A549 (cell line): ENCODE measurements at regions not wholly inside any gene's neighbourhood (a gene's known extent, or its start where the extent isn't known, plus 50 kb on each side); places are given as distances from the start of the nearest gene placed in this dataset.

ENCODE experiments used
- JUN ChIP-seq, 2 experiments: fragments of >200 bp; sonication (Bioruptor Twin); formaldehyde crosslinking; IDR thresholded peaks; 2 replicates in 1 of 2; 3 replicates in 1 of 2; pipeline ENCODE4 v1.6.1; 2016 to 2017
- JUNB ChIP-seq: fragments of >200 bp; sonication (Bioruptor Twin); formaldehyde crosslinking; IDR thresholded peaks from 2 replicates; pipeline ENCODE4 v1.6.1; 2016
- MAZ ChIP-seq: fragments of 150-350 bp; IDR thresholded peaks from 2 replicates; pipeline ENCODE4 v1.6.1; 2014; ENCODE audit warnings: antibody characterized with exemption, low read depth, low read length, borderline replicate concordance
- POLR2A ChIP-seq: IDR thresholded peaks from 2 replicates; pipeline ENCODE4 v1.6.1; 2012; ENCODE audit warnings: mild to moderate bottlenecking, low read length
- RNF2 ChIP-seq: fragments of 200-600 bp; sonication (generic); IDR thresholded peaks from 2 replicates; pipeline ENCODE4 v1.6.1; 2016; ENCODE audit warnings: low read depth, mild to moderate bottlenecking, antibody characterized with exemption, moderate library complexity, borderline replicate concordance
- SMC3 ChIP-seq: fragments of >200 bp; sonication (Bioruptor Twin); formaldehyde crosslinking; IDR thresholded peaks from 3 replicates; pipeline ENCODE4 v1.6.1; 2018; ENCODE audit warnings: inconsistent platforms
- TF ChIP-seq, protein P1 (sequence below): fragments of >200 bp; sonication (Bioruptor Twin); formaldehyde crosslinking; IDR thresholded peaks from 3 replicates; pipeline ENCODE4 v1.5.1; 2016
- TF ChIP-seq, protein P2 (sequence below): fragments of 200-600 bp; sonication (generic); IDR thresholded peaks from 2 replicates; pipeline ENCODE4 v1.6.1; 2016; ENCODE audit warnings: antibody characterized with exemption, mild to moderate bottlenecking, moderate library complexity

DNA sequence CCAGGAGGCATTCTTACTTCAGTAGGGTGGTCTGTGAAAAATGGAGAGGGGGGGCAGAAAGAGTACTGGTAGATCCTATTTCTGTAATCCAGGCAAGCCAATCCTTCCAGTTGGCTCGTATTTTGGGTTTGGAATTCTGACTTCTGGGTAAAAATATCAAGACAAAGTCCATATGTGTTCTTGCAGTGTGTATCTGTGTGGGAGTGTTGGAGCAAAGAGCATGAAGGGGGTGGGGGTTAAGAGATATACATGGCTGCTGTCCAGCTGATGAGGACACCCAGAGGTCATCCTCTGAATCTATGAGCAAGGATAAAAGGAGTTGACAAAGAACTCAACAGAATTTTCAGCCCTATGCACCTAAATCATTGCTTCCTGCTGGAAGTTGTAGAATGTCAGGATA lies 375.8 kb upstream of the PIK3C3 start:
- TF ChIP-seq RNF2 = no peak
- TF ChIP-seq JUN (IDR thresholded peaks at IDR 0.05) = no peak
- no peak for TF ChIP-seq MAZ
- no peak for TF ChIP-seq JUNB
- TF ChIP-seq, protein P1, sequence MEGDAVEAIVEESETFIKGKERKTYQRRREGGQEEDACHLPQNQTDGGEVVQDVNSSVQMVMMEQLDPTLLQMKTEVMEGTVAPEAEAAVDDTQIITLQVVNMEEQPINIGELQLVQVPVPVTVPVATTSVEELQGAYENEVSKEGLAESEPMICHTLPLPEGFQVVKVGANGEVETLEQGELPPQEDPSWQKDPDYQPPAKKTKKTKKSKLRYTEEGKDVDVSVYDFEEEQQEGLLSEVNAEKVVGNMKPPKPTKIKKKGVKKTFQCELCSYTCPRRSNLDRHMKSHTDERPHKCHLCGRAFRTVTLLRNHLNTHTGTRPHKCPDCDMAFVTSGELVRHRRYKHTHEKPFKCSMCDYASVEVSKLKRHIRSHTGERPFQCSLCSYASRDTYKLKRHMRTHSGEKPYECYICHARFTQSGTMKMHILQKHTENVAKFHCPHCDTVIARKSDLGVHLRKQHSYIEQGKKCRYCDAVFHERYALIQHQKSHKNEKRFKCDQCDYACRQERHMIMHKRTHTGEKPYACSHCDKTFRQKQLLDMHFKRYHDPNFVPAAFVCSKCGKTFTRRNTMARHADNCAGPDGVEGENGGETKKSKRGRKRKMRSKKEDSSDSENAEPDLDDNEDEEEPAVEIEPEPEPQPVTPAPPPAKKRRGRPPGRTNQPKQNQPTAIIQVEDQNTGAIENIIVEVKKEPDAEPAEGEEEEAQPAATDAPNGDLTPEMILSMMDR = no peak
- no peak for TF ChIP-seq SMC3
- no peak for TF ChIP-seq POLR2A
- TF ChIP-seq, protein P2, sequence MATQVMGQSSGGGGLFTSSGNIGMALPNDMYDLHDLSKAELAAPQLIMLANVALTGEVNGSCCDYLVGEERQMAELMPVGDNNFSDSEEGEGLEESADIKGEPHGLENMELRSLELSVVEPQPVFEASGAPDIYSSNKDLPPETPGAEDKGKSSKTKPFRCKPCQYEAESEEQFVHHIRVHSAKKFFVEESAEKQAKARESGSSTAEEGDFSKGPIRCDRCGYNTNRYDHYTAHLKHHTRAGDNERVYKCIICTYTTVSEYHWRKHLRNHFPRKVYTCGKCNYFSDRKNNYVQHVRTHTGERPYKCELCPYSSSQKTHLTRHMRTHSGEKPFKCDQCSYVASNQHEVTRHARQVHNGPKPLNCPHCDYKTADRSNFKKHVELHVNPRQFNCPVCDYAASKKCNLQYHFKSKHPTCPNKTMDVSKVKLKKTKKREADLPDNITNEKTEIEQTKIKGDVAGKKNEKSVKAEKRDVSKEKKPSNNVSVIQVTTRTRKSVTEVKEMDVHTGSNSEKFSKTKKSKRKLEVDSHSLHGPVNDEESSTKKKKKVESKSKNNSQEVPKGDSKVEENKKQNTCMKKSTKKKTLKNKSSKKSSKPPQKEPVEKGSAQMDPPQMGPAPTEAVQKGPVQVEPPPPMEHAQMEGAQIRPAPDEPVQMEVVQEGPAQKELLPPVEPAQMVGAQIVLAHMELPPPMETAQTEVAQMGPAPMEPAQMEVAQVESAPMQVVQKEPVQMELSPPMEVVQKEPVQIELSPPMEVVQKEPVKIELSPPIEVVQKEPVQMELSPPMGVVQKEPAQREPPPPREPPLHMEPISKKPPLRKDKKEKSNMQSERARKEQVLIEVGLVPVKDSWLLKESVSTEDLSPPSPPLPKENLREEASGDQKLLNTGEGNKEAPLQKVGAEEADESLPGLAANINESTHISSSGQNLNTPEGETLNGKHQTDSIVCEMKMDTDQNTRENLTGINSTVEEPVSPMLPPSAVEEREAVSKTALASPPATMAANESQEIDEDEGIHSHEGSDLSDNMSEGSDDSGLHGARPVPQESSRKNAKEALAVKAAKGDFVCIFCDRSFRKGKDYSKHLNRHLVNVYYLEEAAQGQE = no peak
